ENCODE measurements at regions not wholly inside any gene's neighbourhood (a gene's known extent, or its start where the extent isn't known, plus 50 kb on each side); places are given as distances from the start of the nearest gene placed in this dataset.

DNA sequence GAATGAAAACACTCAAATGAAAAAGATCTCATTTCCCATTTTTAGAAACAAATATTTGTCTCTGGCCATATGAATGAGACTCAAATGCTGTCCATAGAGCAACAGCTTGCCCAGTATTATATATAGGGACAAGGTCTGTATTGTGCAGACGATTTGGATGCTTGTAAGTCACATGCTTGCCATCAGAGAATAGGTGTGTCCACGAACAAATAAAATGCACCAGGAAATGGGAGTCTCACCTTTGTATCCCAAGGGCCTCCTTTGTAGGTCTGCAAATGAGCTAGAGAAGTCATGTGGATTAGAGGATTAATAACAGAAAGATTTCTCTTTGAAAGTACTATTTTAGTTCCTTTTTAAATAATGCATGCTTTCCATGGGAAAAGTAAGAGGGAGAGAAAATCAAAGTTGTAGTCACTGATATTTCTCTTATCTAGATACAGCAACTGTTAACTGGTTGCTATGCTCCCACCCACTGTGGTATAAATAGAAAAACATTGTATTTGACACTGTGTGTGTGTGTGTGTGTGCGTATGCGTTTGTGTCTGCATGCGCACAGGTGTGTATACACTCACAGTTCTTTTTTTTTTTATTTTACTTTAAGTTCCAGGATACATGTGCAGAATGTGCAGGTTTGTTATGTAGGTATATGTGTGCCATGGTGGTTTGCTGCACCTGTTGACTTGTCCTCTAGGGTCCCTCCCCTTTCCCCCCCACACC is 383.4 kb upstream of the ARRDC4 start:
- Histone ChIP-seq H3K36me3 (no peaks in the 10 kb centered on the region), H3K4me3 (ENCODE audit: low read depth in 1 of 2, low read length in 1 of 2) (no peak overlapping the region), H3K27ac (no peak overlapping the region), H3K9me3 (no peaks in the 10 kb centered on the region), H3K27me3 (no peaks in the 10 kb centered on the region), H3K4me1 (ENCODE audit: control insufficient read depth in 1 of 2, insufficient read depth in 1 of 2, low read depth in 1 of 2, low read length in 1 of 2) (no peaks in the 10 kb centered on the region)
- TF ChIP-seq, protein P1, sequence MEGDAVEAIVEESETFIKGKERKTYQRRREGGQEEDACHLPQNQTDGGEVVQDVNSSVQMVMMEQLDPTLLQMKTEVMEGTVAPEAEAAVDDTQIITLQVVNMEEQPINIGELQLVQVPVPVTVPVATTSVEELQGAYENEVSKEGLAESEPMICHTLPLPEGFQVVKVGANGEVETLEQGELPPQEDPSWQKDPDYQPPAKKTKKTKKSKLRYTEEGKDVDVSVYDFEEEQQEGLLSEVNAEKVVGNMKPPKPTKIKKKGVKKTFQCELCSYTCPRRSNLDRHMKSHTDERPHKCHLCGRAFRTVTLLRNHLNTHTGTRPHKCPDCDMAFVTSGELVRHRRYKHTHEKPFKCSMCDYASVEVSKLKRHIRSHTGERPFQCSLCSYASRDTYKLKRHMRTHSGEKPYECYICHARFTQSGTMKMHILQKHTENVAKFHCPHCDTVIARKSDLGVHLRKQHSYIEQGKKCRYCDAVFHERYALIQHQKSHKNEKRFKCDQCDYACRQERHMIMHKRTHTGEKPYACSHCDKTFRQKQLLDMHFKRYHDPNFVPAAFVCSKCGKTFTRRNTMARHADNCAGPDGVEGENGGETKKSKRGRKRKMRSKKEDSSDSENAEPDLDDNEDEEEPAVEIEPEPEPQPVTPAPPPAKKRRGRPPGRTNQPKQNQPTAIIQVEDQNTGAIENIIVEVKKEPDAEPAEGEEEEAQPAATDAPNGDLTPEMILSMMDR (IDR thresholded peaks at IDR 0.05): no peak

DNA sequence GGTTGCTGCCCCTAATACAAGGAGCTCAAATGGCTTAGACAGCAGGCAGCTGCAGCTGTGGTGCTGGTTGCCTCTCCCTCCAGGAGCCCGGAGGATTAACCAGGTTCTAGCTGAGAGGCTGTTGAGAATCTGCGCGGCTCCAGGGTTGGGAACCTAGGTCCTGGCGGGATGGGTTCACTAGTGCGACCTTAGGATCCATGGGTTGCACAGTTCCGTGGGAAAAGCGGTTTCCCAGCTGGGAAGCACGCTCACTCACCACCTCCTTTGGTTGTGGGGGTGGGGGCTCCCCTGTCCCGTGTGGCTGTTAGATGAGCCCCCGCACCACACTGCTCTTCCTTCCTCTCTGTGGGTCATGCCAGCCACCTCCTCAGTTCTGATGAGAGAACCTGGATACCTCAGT is 375.1 kb upstream of the ARRDC4 start:
- H3K4me1 ChIP-seq (ENCODE audit: control insufficient read depth in 1 of 2, insufficient read depth in 1 of 2, low read depth in 1 of 2, low read length in 1 of 2): no peaks in the 10 kb centered on the region
- no peaks in the 10 kb centered on the region for H3K36me3 ChIP-seq
- no peak overlapping the region for H3K4me3 ChIP-seq (ENCODE audit: low read depth in 1 of 2, low read length in 1 of 2)
- H3K27me3 ChIP-seq: no peaks in the 10 kb centered on the region
- H3K27ac ChIP-seq: no peak overlapping the region
- TF ChIP-seq, protein P1 (IDR thresholded peaks at IDR 0.05): no peak
- no peaks in the 10 kb centered on the region for H3K9me3 ChIP-seq

DNA sequence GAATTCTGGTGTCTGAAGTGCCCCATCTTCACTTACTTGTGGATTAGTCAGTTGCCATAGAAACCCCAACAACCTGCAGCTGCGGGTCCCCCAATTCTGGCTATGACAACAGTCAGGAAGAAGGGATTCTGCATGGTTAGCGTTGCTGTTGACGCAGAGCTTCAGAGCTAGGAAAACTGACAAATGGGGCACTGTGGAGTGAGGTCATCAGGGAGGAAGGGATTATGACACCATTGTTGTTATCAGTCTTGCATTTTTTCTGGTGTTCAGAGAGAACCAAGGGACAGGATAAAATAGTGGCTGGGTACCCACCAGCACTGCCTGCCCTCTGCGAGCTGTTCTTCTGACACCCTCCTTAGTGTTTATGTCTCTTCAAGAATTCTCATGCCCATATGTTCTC is 367.7 kb upstream of the ARRDC4 start:
- no peaks in the 10 kb centered on the region for H3K9me3 ChIP-seq
- no peaks in the 10 kb centered on the region for H3K4me1 ChIP-seq (ENCODE audit: control insufficient read depth in 1 of 2, insufficient read depth in 1 of 2, low read depth in 1 of 2, low read length in 1 of 2)
- H3K36me3 ChIP-seq: no peaks in the 10 kb centered on the region
- no peak overlapping the region for H3K4me3 ChIP-seq (ENCODE audit: low read depth in 1 of 2, low read length in 1 of 2)
- TF ChIP-seq, protein P1 (IDR thresholded peaks at IDR 0.05): no peak
- H3K27me3 ChIP-seq: no peaks in the 10 kb centered on the region
- no peak overlapping the region for H3K27ac ChIP-seq

DNA sequence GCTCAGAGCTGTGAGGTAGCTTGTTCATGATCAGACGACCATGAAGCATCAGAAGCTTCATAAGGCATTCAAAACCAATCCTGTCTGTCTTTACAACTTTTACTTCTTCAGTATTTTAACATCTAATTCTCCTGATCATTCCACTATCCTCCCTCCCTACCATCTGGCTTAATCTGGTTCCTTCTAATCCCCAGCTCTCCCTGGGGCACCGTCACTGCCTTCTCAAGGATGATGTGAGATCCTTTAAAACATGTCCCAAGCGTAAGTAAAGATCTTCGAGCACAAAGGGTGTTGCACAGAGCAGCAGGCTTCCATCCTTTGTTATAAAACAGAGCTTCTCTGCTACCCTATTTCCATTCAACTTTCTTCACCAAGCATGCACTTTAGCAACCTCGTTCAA is 362.7 kb upstream of the ARRDC4 start:
- H3K9me3 ChIP-seq: no peaks in the 10 kb centered on the region
- TF ChIP-seq, protein P1 (IDR thresholded peaks at IDR 0.05): no peak

DNA sequence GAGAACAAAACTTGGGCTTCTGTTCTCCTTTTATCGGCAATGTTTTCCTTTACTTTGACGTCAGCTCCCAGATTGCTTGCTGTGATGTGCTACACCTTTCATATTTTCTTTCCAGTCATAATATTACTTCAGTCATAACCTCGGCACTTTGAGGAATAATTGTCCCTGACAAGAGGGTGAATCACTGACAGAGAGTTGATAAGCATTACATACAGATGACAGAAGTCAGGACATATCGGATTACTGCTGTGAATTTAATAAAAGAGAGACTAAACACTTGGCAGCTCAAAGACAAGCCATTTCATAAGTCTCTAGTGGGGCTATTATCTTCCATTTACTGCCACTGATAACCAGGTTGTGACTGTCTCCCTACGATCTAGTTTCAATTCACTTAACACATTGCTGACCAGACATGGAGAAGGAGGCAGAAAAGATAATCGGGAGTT is 362.1 kb upstream of the ARRDC4 start:
- no peaks in the 10 kb centered on the region for H3K27me3 ChIP-seq
- no peaks in the 10 kb centered on the region for H3K36me3 ChIP-seq
- no peak overlapping the region for H3K4me3 ChIP-seq (ENCODE audit: low read depth in 1 of 2, low read length in 1 of 2)
- H3K9me3 ChIP-seq: no peaks in the 10 kb centered on the region
- H3K4me1 ChIP-seq (ENCODE audit: control insufficient read depth in 1 of 2, insufficient read depth in 1 of 2, low read depth in 1 of 2, low read length in 1 of 2): no peaks in the 10 kb centered on the region
- TF ChIP-seq, protein P1 (IDR thresholded peaks at IDR 0.05): no peak
- H3K27ac ChIP-seq: no peak overlapping the region

More for the DNA sequence above, 362.7 kb upstream of the ARRDC4 start:
- no peaks in the 10 kb centered on the region for H3K36me3 ChIP-seq
- H3K4me1 ChIP-seq (ENCODE audit: control insufficient read depth in 1 of 2, insufficient read depth in 1 of 2, low read depth in 1 of 2, low read length in 1 of 2): no peaks in the 10 kb centered on the region
- no peak overlapping the region for H3K4me3 ChIP-seq (ENCODE audit: low read depth in 1 of 2, low read length in 1 of 2)
- no peaks in the 10 kb centered on the region for H3K27me3 ChIP-seq
- H3K27ac ChIP-seq: no peak overlapping the region
